ENCODE measurements at regions not wholly inside any gene's neighbourhood (a gene's known extent, or its start where the extent isn't known, plus 50 kb on each side); places are given as distances from the start of the nearest gene placed in this dataset.

DNA sequence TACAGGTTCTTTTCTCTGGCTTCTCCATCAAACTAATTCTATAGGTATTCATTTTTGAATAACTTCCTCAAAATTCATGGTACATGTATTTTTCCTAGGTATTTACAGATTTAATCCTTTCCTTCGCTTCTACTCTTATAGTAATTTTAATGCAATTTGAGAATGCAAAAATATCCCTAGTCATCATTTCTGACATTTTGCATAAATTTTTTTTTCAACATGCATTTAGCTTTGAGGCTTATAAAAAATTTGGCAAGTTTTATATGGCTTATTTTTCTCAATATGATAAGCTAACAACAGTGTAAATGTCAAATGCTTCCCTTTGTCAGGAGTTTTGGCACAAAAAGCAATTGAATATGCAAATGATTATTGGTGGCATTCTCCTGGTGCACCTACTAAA is 872.6 kb downstream of the FLRT2 start:
- ChIA-PET POLR2A (no interaction called here), CTCF (no interaction called here)
- Mint-ChIP-seq H3K27me3 (no peaks in the 10 kb centered on the region), H3K9me3 (no peaks in the 10 kb centered on the region), H3K4me3 (no peak overlapping the region), H3K27ac (no peak overlapping the region), H3K36me3 (ENCODE audit: low read depth) (no peaks in the 10 kb centered on the region), H3K4me1 (no peaks in the 10 kb centered on the region)
- no peak for DNase-seq

DNA sequence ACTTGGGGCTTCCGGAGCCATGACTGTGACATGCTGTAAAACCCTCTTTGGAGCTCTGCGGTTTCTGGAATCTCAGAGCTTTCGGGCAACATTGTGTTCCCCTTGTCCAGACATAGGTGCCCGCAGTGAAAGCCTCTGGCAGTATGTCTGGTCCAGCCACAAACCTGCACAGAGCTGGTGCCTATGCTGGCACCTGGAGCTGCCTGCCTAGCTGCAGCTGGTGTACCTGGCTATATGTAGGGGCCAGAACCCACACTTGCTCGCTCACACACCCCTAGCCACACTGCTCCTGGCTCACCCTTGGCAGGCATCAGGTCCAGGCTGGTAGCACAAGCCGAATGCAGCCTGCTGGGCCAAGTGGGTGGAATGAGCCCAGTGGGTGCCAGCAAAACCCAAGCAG is 861.1 kb downstream of the FLRT2 start:
- no peak for DNase-seq
- no peaks in the 10 kb centered on the region for H3K4me1 Mint-ChIP-seq
- POLR2A ChIA-PET = no interaction called here
- no peaks in the 10 kb centered on the region for H3K36me3 Mint-ChIP-seq (ENCODE audit: low read depth)
- H3K27me3 Mint-ChIP-seq = no peaks in the 10 kb centered on the region
- H3K27ac Mint-ChIP-seq = no peak overlapping the region
- H3K4me3 Mint-ChIP-seq = no peak overlapping the region
- H3K9me3 Mint-ChIP-seq = no peaks in the 10 kb centered on the region
- CTCF ChIA-PET = no interaction called here

DNA sequence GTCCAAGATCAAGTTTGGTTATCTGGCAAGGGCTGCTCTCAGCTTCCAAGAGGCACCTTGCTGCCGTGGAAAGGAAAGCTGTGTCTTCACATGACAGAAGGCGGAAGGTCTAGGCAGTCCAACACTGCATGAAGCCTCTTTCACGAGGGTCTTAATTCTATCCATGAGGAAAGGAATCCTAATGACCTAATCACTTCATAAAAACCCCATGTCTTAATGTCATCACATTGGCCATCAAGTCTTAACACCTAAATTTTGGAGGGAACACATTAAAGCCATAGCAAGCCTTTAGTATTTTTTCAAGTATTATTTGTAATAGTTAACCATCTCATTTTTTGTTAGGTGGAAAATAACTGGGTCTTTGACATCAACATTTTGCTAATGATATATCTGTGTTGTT is 858.3 kb downstream of the FLRT2 start:
- no peaks in the 10 kb centered on the region for H3K27me3 Mint-ChIP-seq
- POLR2A ChIA-PET = no interaction called here
- DNase-seq = no peak
- no peak overlapping the region for H3K27ac Mint-ChIP-seq
- H3K9me3 Mint-ChIP-seq = no peaks in the 10 kb centered on the region
- H3K4me1 Mint-ChIP-seq = no peaks in the 10 kb centered on the region
- no peaks in the 10 kb centered on the region for H3K36me3 Mint-ChIP-seq (ENCODE audit: low read depth)
- H3K4me3 Mint-ChIP-seq = no peak overlapping the region
- CTCF ChIA-PET = no interaction called here

DNA sequence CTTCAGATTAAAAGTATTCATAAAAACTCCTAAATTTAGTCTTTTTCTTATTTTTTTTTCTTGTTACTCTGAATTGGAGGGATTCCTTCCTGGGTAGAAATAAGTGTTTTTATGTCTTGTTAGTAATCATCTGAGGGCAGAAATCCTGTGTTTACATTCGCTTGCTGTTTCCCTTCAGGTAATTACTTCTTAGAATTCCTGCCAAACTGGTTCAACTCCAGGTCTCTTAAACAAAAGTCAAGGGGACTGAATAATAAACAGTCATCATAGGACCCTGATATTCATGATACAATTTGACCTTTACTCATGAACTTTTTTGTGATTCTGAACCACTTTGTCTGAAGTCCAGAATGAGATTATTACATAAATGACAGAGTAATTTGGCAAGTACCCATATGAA is 843.9 kb downstream of the FLRT2 start:
- Mint-ChIP-seq H3K4me1 (no peaks in the 10 kb centered on the region), H3K27ac (no peak overlapping the region), H3K27me3 (no peaks in the 10 kb centered on the region), H3K36me3 (ENCODE audit: low read depth) (no peaks in the 10 kb centered on the region), H3K9me3 (peaks cover 12% of the 10 kb centered on the region), H3K4me3 (no peak overlapping the region)
- no peak for DNase-seq
- ChIA-PET POLR2A (no interaction called here), CTCF (no interaction called here)

DNA sequence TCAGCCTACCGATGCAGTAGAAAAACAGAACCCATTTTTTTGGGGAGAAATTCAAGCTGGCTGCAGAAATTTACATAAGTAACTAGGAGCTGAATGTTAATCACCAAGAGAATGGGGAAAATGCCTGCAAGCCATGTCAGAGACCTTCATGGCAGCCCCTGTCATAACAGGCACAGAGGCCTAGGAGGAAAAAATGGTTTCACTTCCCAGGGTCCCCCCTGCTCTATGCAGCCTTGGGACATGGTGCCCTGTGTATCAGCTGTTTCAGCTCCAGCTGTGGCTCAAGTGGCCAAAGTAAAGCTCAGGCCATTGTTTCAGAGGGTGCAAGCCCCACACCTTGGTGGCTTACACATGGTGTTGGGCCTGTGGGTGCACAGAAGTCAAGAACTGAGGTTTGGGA is 842.5 kb downstream of the FLRT2 start:
- H3K9me3 Mint-ChIP-seq = peaks cover 12% of the 10 kb centered on the region
- H3K36me3 Mint-ChIP-seq (ENCODE audit: low read depth) = no peaks in the 10 kb centered on the region
- CTCF ChIA-PET = no interaction called here
- POLR2A ChIA-PET = no interaction called here
- H3K4me3 Mint-ChIP-seq = no peak overlapping the region
- H3K27me3 Mint-ChIP-seq = no peaks in the 10 kb centered on the region
- no peak for DNase-seq
- no peak overlapping the region for H3K27ac Mint-ChIP-seq
- H3K4me1 Mint-ChIP-seq = no peaks in the 10 kb centered on the region

DNA sequence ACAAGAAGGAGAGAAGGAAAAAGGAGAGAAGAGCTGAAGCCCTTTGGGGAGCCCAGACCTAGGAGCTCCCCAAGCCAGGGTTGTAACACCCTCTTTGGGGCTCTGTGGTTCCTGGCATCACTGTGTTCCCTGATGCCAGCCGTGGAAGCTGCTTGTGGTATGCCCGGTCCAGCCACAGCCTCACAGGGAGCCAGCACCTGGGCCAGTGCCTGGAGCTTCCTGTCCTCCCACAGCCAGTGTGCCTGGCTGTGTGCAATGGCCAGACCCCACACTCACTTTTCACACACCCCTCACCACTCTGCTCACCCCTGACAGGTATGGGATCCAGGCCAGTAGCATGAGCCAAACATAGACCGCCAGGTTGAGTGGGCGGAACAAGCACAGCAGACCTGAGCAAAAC is 834.7 kb downstream of the FLRT2 start:
- H3K27ac Mint-ChIP-seq = no peak overlapping the region
- CTCF ChIA-PET = no interaction called here
- H3K4me1 Mint-ChIP-seq = no peaks in the 10 kb centered on the region
- no peaks in the 10 kb centered on the region for H3K27me3 Mint-ChIP-seq
- H3K36me3 Mint-ChIP-seq (ENCODE audit: low read depth) = no peaks in the 10 kb centered on the region
- no peak for DNase-seq
- peaks cover 2% of the 10 kb centered on the region for H3K9me3 Mint-ChIP-seq
- H3K4me3 Mint-ChIP-seq = no peak overlapping the region
- POLR2A ChIA-PET = no interaction called here

DNA sequence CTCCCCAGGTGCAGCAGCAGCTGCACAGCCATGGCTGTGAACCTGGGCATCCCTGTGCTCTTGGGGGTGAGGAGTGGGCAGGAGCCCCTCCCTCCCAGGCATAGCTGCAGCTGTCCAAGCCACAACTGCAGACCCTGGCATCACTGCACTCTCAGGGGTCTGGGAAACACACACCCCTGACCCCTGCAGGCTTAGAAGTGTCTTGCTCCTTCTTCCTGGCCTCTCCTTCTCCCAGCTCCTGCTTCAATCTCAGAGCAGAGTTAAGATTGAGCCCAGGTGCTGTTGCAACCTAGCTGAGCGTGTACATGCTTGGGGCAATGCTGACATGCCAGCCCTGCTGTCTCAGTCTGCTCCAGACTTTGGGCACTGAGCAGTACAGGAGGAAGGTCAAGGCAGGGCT is 833.6 kb downstream of the FLRT2 start:
- ChIA-PET POLR2A (no interaction called here), CTCF (no interaction called here)
- H3K9me3 Mint-ChIP-seq = peaks cover 2% of the 10 kb centered on the region
- no peak for DNase-seq
- H3K4me3 Mint-ChIP-seq = no peak overlapping the region
- no peaks in the 10 kb centered on the region for H3K4me1 Mint-ChIP-seq
- H3K27ac Mint-ChIP-seq = no peak overlapping the region
- H3K36me3 Mint-ChIP-seq (ENCODE audit: low read depth) = no peaks in the 10 kb centered on the region
- no peaks in the 10 kb centered on the region for H3K27me3 Mint-ChIP-seq

DNA sequence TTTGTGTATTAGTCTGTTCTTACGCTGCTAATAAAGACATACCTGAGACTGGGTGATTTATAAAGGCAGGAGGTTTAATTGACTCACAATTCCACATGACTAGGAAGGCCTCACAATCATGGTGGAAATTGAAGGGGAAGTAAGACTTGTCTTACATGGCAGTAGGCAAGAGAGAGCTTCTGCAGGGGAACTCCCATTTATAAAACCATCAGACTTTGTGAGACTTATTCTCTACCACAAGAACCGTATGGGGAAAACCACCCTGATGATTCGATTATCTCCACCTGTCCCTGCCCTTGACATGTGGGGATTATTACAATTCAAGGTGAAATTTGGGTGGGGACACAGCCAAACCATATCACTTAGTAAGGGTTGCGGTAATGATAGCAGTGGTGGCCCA is 833.1 kb downstream of the FLRT2 start:
- Mint-ChIP-seq H3K9me3 (peaks cover 2% of the 10 kb centered on the region), H3K27me3 (no peaks in the 10 kb centered on the region), H3K27ac (no peak overlapping the region), H3K36me3 (ENCODE audit: low read depth) (no peaks in the 10 kb centered on the region), H3K4me3 (no peak overlapping the region), H3K4me1 (no peaks in the 10 kb centered on the region)
- ChIA-PET POLR2A (no interaction called here), CTCF (no interaction called here)
- no peak for DNase-seq

DNA sequence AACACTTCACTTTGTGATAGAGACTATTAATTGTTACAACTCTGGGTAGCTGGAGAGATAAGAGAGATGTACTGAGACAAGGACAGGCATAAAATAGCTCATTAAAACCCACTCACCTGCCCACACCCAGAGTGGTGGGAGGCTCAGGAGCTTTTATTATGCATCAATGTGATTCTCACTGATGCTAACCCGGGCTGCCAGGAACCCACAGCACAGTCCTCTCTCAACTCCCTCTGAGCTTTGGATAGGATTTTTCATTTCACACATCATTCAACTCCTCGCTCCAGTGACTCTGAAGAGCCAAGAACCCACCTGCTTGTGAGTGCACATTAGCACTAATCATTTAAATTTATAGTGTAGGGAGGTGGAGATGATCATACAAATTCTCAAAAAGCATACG is 827.9 kb downstream of the FLRT2 start:
- Mint-ChIP-seq H3K9me3 (no peaks in the 10 kb centered on the region), H3K4me3 (no peak overlapping the region), H3K4me1 (no peaks in the 10 kb centered on the region), H3K27ac (no peak overlapping the region), H3K36me3 (ENCODE audit: low read depth) (no peaks in the 10 kb centered on the region), H3K27me3 (no peaks in the 10 kb centered on the region)
- POLR2A ChIA-PET = no interaction called here
- no peak for DNase-seq
- CTCF ChIA-PET = no interaction called here

DNA sequence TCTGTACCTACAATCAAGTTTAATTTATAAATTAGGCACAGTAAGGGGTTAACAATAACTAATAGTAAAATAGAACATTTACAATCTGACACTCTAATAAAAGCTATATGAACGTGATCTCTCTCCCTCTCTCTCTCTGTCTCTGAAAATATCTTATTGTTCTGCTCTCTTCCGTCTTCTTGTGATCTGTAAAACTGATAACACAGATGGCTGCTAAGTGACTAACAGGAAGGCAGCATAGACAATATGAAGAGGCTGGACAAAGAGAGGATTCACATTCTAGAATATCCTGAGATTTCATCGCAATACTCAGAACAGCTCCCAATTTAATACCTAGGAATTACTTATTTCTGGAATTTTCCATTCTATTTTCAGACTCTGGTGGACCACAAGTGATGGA is 827.2 kb downstream of the FLRT2 start:
- Mint-ChIP-seq H3K27me3 (no peaks in the 10 kb centered on the region), H3K4me1 (no peaks in the 10 kb centered on the region), H3K27ac (no peak overlapping the region), H3K36me3 (ENCODE audit: low read depth) (no peaks in the 10 kb centered on the region), H3K9me3 (no peaks in the 10 kb centered on the region), H3K4me3 (no peak overlapping the region)
- no peak for DNase-seq
- ChIA-PET POLR2A (no interaction called here), CTCF (no interaction called here)

DNA sequence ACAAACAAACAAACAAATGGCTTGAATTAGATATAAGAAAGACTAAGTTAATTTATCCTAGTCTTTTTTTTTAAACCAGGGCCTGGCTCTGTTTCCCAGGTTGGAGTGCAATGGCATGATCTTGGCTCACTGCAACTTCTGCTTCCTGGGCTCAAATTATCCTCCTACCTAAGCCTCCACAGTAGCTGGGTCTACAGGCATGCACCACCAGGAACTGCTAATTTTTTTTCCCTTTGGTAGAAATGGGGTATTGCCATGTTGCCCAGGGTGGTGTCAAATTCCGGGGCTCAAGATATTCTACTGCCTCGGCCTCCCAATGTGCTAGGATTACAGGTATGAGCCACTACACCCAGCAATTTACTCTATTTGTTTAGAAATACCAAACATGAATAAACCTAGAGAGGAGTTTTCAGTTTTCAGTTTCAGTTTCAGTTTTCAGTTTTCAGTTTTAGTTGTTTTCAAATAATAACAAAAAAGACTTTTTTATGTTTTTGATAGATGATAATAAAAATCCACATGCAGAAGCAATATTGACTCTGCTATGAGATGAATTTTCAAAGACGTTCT is 817.0 kb downstream of the FLRT2 start:
- Mint-ChIP-seq H3K9me3 (peaks cover 2% of the 10 kb centered on the region), H3K27me3 (no peaks in the 10 kb centered on the region), H3K27ac (peak overlapping the region; percentile 81), H3K4me3 (peak overlapping the region; percentile 48), H3K36me3 (ENCODE audit: low read depth) (no peaks in the 10 kb centered on the region), H3K4me1 (peaks cover 12% of the 10 kb centered on the region)
- DNase-seq = no peak
- CTCF ChIA-PET = no interaction called here
- POLR2A ChIA-PET = no interaction called here

DNA sequence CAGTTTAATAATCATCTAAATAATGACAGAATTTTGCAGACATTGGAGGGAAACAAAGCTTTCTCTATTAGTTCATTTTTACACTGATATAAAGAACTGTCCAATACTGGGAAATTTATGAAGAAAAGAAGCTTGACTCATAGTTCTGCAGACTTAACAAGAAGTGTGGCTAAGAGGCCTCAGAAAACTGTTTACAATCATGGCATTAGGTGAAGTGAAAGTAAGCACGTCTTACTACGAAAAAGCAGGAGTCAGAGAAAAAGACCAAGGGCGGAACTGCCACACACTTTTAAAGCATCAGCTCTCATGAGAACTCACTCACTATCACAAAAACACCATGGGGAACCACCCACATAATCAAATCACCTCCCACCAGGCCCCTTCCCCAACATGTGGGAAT is 804.4 kb downstream of the FLRT2 start:
- Mint-ChIP-seq H3K36me3 (ENCODE audit: low read depth) (no peaks in the 10 kb centered on the region), H3K9me3 (no peaks in the 10 kb centered on the region), H3K4me1 (no peaks in the 10 kb centered on the region), H3K4me3 (no peak overlapping the region), H3K27ac (no peak overlapping the region), H3K27me3 (no peaks in the 10 kb centered on the region)
- POLR2A ChIA-PET = no interaction called here
- no peak for DNase-seq
- CTCF ChIA-PET = no interaction called here

DNA sequence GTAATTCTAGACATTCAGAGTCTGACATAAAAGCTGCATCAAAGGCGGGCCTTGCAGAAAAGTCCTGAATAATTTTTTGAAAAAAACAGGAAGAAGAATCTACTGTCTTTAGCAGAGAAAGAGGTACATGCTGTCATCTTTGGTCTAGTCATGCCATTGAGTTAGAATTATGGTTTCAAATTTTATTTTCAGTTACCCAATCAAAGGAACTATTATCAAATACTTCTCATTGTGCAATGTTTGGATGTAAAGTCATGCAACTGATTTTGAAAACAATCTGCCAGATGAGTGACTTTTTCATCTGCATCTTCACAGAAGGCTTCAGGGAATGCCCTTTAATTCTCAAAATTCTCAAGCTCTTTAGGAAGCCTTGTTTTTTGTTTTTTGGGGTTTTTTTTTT is 803.5 kb downstream of the FLRT2 start:
- ChIA-PET POLR2A (no interaction called here), CTCF (no interaction called here)
- no peaks in the 10 kb centered on the region for H3K27me3 Mint-ChIP-seq
- no peaks in the 10 kb centered on the region for H3K9me3 Mint-ChIP-seq
- DNase-seq = no peak
- H3K27ac Mint-ChIP-seq = no peak overlapping the region
- no peak overlapping the region for H3K4me3 Mint-ChIP-seq
- H3K36me3 Mint-ChIP-seq (ENCODE audit: low read depth) = no peaks in the 10 kb centered on the region
- H3K4me1 Mint-ChIP-seq = no peaks in the 10 kb centered on the region

DNA sequence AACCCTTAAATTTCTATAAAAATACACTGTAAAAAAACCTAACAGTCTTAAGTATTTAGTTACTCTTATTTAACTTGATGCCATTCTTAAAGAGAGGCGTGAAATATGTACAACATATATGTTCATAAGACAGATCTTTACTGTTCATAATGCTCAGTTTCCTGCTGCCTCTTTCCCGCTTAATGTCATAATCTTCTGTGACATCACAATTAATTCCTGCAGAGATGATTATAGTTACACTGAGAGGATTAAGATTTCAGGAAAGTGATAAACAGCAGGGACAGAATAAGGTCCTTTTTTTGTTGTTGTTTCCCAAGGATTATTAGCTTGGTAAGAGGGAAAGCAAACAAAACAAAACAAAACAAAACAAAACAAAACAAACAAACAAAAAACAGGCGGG is 801.4 kb downstream of the FLRT2 start:
- CTCF ChIA-PET = no interaction called here
- H3K4me3 Mint-ChIP-seq = no peak overlapping the region
- H3K27me3 Mint-ChIP-seq = no peaks in the 10 kb centered on the region
- POLR2A ChIA-PET = no interaction called here
- no peak overlapping the region for H3K27ac Mint-ChIP-seq
- H3K36me3 Mint-ChIP-seq (ENCODE audit: low read depth) = no peaks in the 10 kb centered on the region
- no peaks in the 10 kb centered on the region for H3K4me1 Mint-ChIP-seq
- H3K9me3 Mint-ChIP-seq = no peaks in the 10 kb centered on the region
- no peak for DNase-seq

DNA sequence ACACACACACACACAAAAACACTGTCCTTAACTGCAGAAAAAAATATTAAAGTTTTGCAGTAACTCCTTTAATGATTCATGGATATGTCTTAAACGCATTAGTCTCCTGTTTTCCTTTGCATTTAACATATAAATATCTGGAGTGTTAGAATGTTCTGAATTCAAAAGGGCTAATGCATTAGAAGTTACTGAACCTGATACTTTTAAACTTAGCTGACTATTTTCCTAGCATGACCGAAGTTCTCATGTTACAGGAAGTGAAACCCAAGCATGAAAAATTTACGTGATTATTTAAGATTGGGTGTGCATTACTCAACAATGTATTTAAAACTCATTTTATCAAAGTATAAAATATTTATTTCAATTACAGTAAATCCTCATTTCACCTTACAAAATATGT is 791.2 kb downstream of the FLRT2 start:
- no peaks in the 10 kb centered on the region for H3K36me3 Mint-ChIP-seq (ENCODE audit: low read depth)
- no peak for DNase-seq
- POLR2A ChIA-PET = no interaction called here
- no peak overlapping the region for H3K4me3 Mint-ChIP-seq
- no peaks in the 10 kb centered on the region for H3K27me3 Mint-ChIP-seq
- no peaks in the 10 kb centered on the region for H3K4me1 Mint-ChIP-seq
- no peaks in the 10 kb centered on the region for H3K9me3 Mint-ChIP-seq
- CTCF ChIA-PET = no interaction called here
- H3K27ac Mint-ChIP-seq = no peak overlapping the region
